HG02885 (cell line): ENCODE measurements at regions not wholly inside any gene's neighbourhood (a gene's known extent, or its start where the extent isn't known, plus 50 kb on each side); places are given as distances from the start of the nearest gene placed in this dataset.
A peak's percentile ranks its signal among the peaks of the same experiment; 100 is the strongest.

Experiments used
- ATAC-seq: cut with Tn5 transposase; IDR thresholded peaks from one replicate; pipeline ENCODE4 v1.9.1; 2021; ENCODE audit warnings: mild to moderate bottlenecking; ENCODE audit not compliant: unreplicated experiment, poor library complexity

DNA sequence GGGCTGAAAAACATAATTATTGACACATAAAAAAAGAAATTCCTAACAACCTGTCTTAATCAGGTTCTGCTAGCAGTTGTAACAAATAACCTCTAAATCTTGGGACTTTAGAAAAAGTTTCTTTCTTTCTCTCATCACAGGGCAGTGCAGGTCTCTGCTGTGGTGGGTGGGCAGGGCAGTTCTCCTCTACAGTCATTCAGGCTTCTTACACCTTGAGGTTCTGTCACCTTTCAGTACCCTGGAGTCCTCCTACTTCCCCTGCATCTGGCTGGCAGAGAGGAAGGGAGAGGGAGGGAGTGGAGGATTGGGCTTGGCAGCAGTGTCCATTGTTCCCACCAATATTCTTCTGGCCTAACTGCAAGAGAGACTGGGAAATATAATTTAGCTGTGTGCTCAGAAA, 112.2 kb upstream of the ANKRD55 start:
- ATAC-seq, result no peak

DNA sequence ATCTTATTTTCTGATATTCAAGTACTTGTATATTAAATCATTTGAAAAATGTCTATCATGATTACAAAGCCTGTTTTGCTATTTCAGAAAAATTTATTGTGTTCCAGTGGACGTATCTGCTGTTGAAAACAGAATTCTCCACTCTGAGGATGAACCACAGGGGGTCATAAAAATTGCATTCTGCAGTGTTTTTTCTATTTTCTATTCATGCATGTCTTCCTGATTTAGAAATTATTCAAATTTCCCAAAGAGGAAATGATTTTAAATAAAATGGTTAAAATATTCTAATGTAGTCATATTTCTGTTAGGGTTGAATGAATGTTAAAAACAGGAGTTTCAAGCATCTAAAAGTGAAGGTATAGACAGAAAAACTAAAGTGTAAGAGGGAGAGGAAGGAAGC, 111.5 kb upstream of the ANKRD55 start:
- no peak for ATAC-seq

DNA sequence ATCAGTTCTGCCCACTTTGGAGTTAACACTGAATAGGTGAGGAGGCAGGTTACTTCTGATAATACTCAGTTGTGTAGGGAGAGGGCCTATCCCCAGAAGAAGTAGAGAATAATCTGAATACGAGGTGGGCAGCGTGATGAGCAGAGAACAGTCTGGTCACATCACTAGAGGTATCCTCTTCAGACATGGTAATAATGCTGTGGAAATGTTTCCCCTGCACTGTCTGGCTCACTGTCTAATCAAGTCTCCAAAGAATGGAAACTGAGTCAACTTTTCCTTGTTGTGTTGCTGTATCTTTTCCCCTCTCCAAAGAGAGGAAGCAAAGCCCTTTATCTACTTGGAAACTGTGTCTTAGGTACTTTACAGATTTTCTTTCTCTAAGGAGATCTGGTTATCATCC, 110.9 kb upstream of the ANKRD55 start:
- ATAC-seq, result no peak

DNA sequence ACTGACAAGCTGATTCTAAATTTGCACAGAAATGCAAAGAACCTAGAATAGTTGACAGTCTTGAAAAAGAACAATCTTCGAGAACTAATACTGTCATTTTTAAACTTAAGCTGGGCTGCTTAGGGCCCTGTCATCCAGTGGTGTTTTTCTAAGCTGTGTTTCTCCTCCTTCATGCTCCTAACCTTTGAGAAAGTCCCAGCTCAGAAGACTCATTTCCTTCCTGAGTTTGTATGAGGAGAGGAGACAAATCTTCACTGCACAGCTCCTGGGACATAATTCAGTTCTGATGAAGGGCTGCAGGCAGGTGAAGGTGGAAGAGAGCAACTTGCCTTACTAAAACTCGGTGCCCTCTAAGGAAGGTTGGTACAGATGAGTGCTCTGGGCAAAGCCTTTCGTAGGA, 109.5 kb upstream of the ANKRD55 start:
- no peak for ATAC-seq

DNA sequence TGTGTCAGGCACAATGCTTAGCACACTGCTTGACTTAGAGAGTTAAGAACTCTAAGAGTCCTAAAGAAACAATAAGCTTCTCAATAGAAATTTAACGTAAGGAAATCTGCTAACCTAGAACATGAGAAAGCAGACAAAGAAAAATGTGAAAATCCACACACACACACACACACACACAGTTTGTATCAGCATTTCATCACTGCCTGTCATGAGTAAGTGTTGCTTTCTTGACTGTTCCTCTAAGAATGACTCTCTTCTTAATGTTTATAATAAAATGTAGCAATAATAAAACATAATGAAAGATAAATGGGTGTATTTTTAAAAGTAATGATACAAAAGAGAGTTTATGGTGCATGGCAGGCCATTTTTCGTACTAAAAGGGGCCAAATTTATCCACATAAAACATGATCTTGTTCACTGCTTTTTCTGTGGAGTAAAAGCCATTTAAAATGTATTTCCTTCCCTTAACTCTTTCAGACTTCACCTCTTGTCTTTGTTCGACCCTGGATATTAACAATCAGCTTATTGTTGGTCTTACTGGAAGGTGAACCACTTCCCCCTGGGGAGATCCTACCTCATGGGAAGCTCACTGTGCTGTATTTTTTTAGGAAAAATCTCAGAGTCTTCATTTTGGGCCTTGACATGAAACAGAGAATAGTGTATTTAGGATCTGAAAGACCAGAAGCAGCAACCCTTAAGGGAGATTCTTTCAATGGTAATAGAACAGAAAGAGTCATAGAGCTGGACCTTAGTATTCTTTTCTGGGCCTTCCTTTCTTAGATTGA, 107.3 kb upstream of the ANKRD55 start:
- ATAC-seq, result no peak

DNA sequence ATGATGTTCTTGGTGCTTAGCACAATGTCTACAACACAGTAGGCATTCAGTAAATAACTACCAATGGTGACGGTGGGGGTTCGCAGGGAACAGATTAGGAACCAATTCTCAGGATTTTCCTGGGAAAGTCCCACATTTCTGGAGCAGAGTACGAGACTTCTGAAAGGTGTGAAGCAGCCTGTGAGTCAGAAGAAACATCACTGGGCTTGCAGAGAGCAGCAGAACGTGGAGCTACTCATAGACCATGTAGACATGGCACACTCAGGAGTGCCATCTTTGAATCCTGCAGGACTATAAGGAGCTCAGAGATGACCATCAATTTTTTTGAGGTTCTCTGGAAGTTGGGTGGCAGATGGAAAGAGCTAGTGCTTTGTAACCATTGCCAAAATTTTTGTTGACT, 106.6 kb upstream of the ANKRD55 start:
- no peak for ATAC-seq

DNA sequence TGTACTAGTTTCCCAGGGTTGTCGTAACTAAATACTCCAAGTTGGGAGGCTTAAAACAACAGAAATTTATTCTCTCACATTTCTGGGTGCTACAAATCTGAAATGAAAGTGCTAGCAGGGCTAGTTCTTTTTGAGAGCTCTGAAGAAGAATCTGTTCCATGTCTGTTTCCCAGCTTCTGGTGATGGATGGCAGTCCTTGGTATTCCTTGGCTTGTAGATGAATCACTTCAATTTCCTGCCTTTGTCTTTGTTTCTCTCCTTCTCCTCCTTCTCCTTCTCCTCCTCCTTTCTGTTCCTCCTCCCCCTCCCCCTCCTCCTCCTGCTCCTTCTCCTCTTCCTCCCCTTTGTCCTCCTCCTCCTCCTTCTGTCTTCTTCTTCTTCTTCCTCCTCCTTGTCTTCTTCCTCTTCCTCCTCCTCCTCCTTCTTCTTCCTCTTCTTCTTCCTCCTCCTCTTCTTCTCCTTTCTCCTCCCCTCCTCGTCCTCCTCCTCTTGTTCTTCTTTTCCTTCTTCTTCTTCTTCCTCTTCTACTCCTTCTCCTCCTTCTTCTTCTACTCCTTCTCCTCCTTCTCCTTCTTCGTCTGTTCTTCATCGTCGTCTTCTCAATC, 104.7 kb upstream of the ANKRD55 start:
- ATAC-seq, result no peak

DNA sequence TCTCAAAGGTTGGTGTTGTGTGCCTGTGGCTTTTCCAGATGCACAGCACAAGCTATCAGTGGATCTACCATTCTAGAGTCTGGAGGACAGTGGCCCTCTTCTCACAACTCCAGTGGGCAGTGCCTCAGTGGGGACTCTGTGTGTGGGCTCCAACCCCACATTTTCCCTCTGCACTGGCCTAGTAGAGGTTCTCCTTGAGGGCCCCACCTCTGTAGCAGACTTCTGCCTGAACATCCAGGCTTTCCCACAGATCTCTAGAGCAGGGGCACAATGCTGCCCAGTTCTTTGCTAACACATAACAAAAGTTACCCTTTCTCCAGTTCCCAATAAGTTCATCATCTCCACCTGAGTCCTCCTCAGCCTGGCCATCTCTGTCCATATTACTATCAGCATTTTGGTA, 102.1 kb upstream of the ANKRD55 start:
- no peak for ATAC-seq

DNA sequence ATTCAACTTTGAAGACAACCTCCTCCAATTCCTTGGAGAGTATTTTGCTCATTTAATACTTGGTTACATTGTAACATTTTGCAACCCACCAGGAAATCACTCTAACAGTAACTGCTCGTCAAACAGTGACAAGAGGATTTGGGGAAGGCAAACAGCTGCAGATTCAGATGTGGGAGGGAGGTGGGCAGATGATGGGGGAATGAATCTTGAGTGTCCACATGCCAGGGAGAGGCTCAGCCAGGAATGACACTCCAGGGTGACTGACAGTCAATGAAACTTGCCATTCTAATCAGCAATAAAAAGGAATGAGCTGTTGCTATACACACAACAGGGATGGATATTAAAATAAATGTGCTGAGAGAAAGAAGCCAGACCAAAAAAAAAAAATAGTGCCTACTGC, 97.7 kb upstream of the ANKRD55 start:
- ATAC-seq, result no peak

DNA sequence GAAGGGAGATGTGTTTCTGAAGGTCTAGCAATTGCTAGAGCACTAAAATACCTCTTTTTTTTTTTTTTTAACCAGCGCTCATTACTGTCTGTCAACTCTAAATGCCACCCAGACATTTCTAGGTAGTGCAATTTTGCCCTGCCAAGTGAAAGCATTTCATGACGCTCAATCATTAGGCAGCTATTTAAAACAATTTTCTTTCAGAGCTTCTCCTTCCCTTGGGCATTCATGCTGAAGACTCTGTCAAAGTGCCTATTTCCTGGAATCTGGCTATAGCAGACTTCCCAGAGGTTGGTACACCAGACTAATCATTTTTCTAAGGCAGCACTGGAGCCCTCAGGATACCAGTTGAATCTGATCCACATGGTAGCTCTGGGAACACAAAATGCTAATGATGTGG, 97.0 kb upstream of the ANKRD55 start:
- ATAC-seq, result no peak

DNA sequence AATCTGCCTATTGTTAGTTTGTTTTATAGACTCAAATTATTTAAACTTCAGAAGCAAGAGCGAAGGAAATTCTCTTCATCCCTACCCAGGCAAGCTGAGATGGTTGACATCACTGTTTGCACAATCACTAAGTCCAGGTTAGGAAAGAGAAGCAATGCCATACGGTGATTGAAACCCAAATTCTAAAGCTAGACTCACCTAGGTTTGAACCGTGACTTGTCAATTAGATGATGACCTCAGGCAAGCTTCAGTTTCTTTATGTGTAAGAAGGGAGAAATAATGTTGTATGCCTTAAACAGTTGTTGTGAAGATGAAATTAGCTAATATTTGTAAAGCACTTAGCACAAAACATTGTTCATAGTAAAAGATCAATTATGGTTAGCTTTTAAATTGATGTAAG, 96.5 kb upstream of the ANKRD55 start:
- ATAC-seq, result peak; percentile 79

DNA sequence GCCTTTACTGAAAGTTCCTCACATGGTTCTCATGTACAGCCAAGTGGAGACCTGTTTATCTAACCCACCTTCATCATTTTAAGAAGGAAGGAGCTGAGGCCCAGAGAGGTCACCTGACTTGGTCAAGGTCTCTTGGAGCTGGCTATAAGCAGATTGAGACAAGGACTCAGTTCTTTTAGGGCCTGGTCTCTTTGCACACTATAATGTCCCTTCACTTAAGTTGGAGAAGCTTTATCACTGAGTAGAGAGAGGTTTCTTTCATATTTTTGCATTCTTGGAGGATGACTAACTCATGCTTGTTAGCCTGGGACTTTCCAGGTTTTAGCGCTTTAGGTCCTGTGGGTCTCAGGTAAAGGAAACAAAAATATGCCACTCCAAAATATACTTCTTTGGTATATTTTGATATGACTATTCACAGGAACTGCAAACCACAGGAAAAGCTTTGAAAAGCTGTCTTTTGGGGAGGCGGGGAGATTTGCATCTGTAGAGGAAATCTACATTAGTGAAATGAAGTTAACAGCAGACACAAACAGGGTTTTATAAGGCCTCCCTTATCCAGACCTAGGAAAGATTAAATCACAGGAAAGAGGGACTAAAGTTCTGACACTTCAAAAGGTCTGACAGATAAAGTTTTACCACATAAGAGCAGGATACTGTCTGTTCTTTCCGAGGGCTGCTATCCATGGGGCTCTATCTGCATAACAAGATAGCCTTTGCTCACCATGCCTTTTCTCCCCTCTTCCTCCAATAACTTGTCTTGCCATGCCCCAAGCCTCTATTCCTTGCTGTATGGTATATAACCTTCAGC, 95.8 kb upstream of the ANKRD55 start:
- peak; percentile 57 for ATAC-seq

DNA sequence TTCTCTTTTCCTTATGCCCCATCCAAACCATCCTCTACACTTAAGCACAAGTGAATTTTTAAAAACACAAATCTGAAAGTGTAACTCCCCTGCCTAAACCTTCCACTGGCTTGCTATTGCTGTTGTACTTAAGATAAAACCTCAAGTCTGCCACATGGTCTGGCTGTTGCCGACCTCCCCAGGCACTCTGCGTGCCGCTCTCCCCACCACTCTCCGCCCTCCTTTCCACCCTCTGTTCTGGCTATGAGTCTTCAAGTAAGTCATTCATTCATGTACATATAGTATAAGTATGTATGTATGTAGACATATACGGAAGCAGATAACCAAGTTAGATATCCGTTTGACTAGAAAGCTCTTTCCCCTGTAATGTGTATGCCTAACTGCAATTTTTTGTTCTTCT, 94.7 kb upstream of the ANKRD55 start:
- ATAC-seq, result peak; percentile 49

DNA sequence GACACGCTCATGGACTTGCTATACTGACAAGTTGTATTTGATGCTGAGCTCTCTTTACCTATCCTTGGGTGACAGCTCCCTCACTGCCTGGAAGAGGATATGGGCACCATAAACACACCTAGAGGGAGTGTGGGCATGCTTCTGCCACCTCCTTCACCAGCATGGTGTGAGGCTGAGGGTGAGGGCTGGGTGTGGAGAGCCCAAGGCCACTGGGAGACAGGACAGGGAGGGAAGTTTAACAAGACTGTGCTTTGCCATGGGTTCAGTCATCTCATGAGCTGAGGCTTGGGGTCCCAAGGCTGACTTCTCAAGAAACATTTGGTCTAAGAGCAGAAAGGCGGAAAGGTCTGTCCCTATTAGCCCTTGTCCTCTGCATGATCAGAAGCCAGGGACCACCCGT, 93.6 kb upstream of the ANKRD55 start:
- ATAC-seq, result no peak

DNA sequence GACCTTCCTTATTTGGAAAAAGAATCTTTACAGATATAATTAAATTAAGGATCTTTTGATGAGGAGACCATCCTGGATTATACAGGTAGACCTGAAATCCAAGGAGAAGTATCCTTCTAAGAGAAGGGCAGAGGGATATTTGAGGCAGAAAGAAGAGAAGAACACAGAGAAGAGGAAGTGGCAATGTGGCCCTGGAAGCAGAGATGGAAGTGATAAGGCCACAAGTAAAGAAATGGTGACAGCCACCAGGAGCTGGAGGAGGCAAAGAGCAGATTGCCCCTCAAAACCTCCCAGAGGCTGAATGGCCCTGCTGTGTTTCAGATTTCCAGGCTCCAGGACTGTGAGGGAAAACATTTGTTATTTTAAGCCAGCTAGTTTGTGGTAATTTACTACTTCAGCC, 93.0 kb upstream of the ANKRD55 start:
- no peak for ATAC-seq

DNA sequence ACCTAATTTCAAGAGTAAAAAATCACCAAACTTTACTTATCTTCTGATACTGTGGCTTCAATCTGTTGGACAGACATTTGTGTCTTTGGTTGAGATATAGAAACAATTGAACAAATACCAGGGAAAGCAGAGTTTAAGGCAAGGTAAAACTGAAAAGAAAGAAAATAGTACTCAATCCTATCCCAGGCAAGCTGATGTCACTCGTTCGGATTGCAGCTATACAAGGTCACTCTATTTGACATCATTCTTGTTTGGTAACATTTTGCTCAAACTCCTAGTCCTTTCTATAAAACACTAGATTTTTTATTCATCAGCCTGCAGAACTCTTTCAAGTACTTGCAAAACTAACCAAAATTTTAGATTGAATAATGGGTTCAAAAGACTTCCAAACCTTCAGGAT, 91.9 kb upstream of the ANKRD55 start:
- ATAC-seq, result no peak

DNA sequence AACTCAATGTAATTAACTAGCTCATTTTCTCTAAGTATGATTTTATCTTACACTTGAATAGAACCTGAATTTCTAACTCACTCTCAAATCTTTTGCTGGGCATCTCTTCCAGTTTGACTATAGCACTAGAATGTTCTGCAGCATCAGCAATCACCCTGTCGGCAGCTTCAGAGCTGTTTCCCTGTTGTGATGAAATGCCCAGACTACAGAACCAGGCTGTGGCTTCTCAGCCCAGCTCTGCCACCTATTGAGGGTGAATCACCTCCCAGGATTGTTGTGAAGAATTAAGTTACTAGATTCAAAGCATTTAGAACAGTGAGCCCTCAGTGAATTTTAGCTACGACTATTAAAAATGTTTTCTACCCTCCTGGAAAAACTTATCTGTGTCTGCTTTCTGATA, 90.4 kb upstream of the ANKRD55 start:
- ATAC-seq, result no peak

DNA sequence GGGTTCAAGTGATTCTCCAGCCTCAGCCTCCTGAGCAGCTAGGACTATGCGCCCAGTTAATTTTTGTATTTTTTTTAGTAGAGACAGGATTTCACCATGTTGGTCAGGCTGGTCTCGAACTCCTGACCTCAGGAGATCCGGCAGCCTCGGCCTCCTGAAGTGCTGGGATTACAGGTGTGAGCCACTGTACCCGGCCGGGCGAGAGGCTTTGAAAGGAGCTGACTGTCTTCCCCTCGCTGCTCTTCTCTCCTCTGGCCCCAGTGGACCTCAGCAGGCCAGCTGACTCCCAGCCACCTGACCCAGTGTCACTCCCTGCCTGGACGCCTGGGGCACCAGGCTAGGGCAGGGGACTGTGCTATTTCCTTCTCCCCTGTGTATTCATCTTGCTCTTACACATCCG, 89.5 kb upstream of the ANKRD55 start:
- no peak for ATAC-seq

DNA sequence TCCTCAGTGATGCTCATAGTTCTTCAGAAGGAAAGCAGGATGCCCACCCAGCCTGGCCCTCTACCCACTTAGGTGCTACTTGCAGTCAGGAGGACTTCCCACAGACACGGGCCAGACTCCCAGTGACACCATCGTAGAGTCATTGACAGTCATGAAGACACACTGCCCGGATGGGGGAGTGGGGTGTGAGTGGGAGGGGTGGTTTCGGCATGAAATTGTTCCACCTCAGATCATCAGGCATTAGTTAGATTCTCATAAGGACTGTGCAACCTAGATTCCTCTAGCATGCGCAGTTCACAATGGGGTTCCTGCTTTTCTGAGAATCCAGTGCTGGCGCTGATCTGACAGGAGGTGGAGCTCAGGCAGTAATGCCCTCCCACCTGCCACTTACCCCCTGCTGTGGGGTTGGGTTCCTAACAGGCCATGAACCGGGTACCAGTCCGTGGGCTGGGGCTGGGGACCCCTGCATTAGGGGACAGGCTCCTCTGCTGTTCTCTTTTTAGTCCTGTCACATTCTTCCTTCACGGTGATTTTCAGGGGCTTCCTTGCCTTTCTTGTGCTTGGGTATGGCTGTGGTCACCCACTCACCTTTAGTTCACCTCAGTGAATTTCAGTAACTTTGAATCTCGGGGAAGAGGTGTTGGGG, 88.2 kb upstream of the ANKRD55 start:
- no peak for ATAC-seq

DNA sequence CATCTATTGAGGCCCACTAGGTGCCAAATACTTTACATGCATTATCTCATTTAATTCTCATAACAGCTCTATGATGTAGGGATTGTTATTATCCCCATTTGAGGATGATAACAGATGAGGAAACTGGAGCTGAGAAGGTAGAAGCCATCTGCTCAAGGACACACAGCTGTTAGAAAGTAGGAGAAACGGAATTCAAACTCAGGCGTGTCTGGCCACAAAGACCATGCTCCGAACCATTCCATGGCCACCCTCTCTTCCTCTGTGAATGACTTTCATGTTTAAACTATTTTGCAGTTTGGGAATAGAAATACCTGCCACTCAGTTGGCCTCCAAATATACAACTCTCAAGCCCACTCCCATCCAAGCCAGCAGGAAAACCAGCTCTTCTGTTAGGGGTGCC, 87.6 kb upstream of the ANKRD55 start:
- ATAC-seq, result no peak
